HCT116 (cell line): ENCODE measurements at regions not wholly inside any gene's neighbourhood (a gene's known extent, or its start where the extent isn't known, plus 50 kb on each side); places are given as distances from the start of the nearest gene placed in this dataset.

ENCODE experiments used
- ATAC-seq: fragments of 200-7000 bp; cut with Tn5 transposase; 2 replicates; pipeline ENCODE4 v1.9.1; 2020; ENCODE audit warnings: mild to moderate bottlenecking, moderate library complexity
- BruUV-seq: library from RNA; stranded (reverse); fragments of 400-500 nt; replicated peaks from 2 replicates; lab custom pipeline; 2021; lab: Mats Ljungman, UMichigan
- CTCF ChIA-PET: fragments of 300-600 bp; sonication (Branson Sonifier 250); formaldehyde crosslinking; loops from one replicate; lab custom pipeline; 2021; ENCODE audit warnings: antibody characterized with exemption; lab: Charles Lee
- POLR2A ChIA-PET: fragments of 300-600, 350-600 bp; sonication (Branson Sonifier 250); formaldehyde crosslinking; loops from one replicate; lab custom pipeline; 2021; ENCODE audit warnings: antibody characterized with exemption; lab: Charles Lee
- RAD21 ChIA-PET, 2 experiments: fragments of 300-600 bp; sonication (Branson Sonifier 250); formaldehyde crosslinking; loops; one replicate each; lab custom pipeline; 2023; ENCODE audit warnings: low total read pairs in 2 of 2; ENCODE audit not compliant: uncharacterized antibody in 2 of 2, unreplicated experiment in 2 of 2, low non-redundant PET in 1 of 2; lab: Charles Lee
- DNase-seq: peaks from one replicate; pipeline ENCODE4 v3.0.0-alpha.2; 2010; ENCODE audit warnings: low read depth, low spot score
- H2AFZ ChIP-seq: fragments of 200-600 bp; shearing (Covaris generic), sonication (generic); 2 replicates; pipeline ENCODE4 v1.6.1; 2017; ENCODE audit warnings: low read depth, mixed run types, mixed read lengths, antibody characterized with exemption, low read length; ENCODE audit not compliant: poor library complexity, severe bottlenecking
- H3K27ac ChIP-seq: 2 replicates; pipeline ENCODE4 v1.5.1; 2012; ENCODE audit warnings: low read depth, low read length
- H3K27me3 ChIP-seq: fragments of 200-600 bp; sonication (generic); 2 replicates; pipeline ENCODE4 v1.6.1; 2016; ENCODE audit warnings: mixed run types, low read length, mixed read lengths; ENCODE audit not compliant: insufficient read depth
- H3K36me3 ChIP-seq, 2 experiments: fragments of 200-500 bp in 1 of 2; fragments of 200-600 bp in 1 of 2; sonication (Bioruptor generic) in 1 of 2; sonication (generic) in 1 of 2; 2 replicates each; pipeline versions ENCODE4 v1.5.1 to v1.6.1; 2014 to 2016; ENCODE audit warnings: low read length in 2 of 2, inconsistent platforms in 1 of 2, mixed read lengths in 1 of 2, mixed run types in 1 of 2; ENCODE audit not compliant: insufficient read depth in 2 of 2, control insufficient read depth in 1 of 2
- H3K4me1 ChIP-seq, 2 experiments: fragments of 200-600 bp in 1 of 2; sonication (generic) in 1 of 2; 2 replicates each; pipeline versions ENCODE4 v1.5.1 to v1.6.1; 2012 to 2017; ENCODE audit warnings: low read length in 2 of 2, inconsistent platforms in 1 of 2, mild to moderate bottlenecking in 1 of 2, mixed read lengths in 1 of 2, mixed run types in 1 of 2, moderate library complexity in 1 of 2; ENCODE audit not compliant: insufficient read depth in 2 of 2, control insufficient read depth in 1 of 2
- H3K4me2 ChIP-seq: fragments of 200-600 bp; sonication (generic); 2 replicates; pipeline ENCODE4 v1.6.1; 2017; ENCODE audit warnings: mixed run types, low read length, mixed read lengths
- H3K4me3 ChIP-seq, 2 experiments: fragments of 200-600 bp in 1 of 2; sonication (generic) in 1 of 2; replicated peaks in 1 of 2; 2 replicates each; pipeline ENCODE4 v1.5.1; 2011 to 2016; ENCODE audit warnings: low read length in 2 of 2, control low read depth in 1 of 2, low read depth in 1 of 2, mild to moderate bottlenecking in 1 of 2, mixed read lengths in 1 of 2, mixed run types in 1 of 2
- H3K79me2 ChIP-seq: fragments of 200-600 bp; sonication (generic); 2 replicates; pipeline ENCODE4 v1.6.1; 2017; ENCODE audit warnings: mild to moderate bottlenecking, mixed run types, low read length, moderate library complexity, mixed read lengths; ENCODE audit not compliant: insufficient read depth
- H3K9ac ChIP-seq: fragments of 200-600 bp; sonication (generic); 2 replicates; pipeline ENCODE4 v1.6.1; 2016; ENCODE audit warnings: low read length, mixed read lengths
- H3K9me2 ChIP-seq: fragments of 200-600 bp; sonication (generic), shearing (Covaris generic); 2 replicates; pipeline ENCODE4 v1.6.1; 2017; ENCODE audit warnings: mixed run types, mild to moderate bottlenecking, moderate library complexity; ENCODE audit not compliant: insufficient read depth
- H3K9me3 ChIP-seq, 2 experiments: fragments of 200-500 bp in 1 of 2; fragments of 200-600 bp in 1 of 2; sonication (Bioruptor generic) in 1 of 2; sonication (generic) in 1 of 2; 2 replicates each; pipeline ENCODE4 v1.6.1; 2014 to 2017; ENCODE audit warnings: low read length in 2 of 2, mixed read lengths in 2 of 2, inconsistent platforms in 1 of 2, low read depth in 1 of 2, mild to moderate bottlenecking in 1 of 2, mixed run types in 1 of 2, moderate library complexity in 1 of 2; ENCODE audit not compliant: control insufficient read depth in 1 of 2, insufficient read depth in 1 of 2
- H4K20me1 ChIP-seq: fragments of 200-600 bp; sonication (generic), shearing (Covaris generic); 2 replicates; pipeline ENCODE4 v1.6.1; 2017; ENCODE audit warnings: mixed run types, mild to moderate bottlenecking, moderate library complexity; ENCODE audit not compliant: insufficient read depth
- ATF3 ChIP-seq: IDR thresholded peaks from 2 replicates; pipeline ENCODE4 v1.6.1; 2012
- CBX3 ChIP-seq: IDR thresholded peaks from 2 replicates; pipeline ENCODE4 v1.6.1; 2012; ENCODE audit warnings: low read depth
- EGR1 ChIP-seq: IDR thresholded peaks from 2 replicates; pipeline ENCODE4 v1.6.1; 2012; ENCODE audit warnings: low read depth
- ELF1 ChIP-seq: IDR thresholded peaks from 2 replicates; pipeline ENCODE4 v1.6.1; 2012; ENCODE audit warnings: low read depth, borderline replicate concordance
- EZH2 ChIP-seq: fragments of 200-600 bp; sonication (generic); IDR thresholded peaks from 2 replicates; pipeline ENCODE4 v1.6.1; 2017; ENCODE audit warnings: antibody characterized with exemption, mixed run types
- FOSL1 ChIP-seq: IDR thresholded peaks from 2 replicates; pipeline ENCODE4 v1.6.1; 2012; ENCODE audit warnings: low read depth
- JUND ChIP-seq: IDR thresholded peaks from 2 replicates; pipeline ENCODE4 v1.6.1; 2012
- MAX ChIP-seq: IDR thresholded peaks from 2 replicates; pipeline ENCODE4 v1.6.1; 2012
- POLR2A ChIP-seq: IDR thresholded peaks from 2 replicates; pipeline ENCODE4 v1.7.0; 2011; ENCODE audit warnings: borderline replicate concordance; ENCODE audit not compliant: insufficient read depth, insufficient read length; ENCODE audit errors: extremely low read depth
- RAD21 ChIP-seq: IDR thresholded peaks from 2 replicates; pipeline ENCODE4 v1.6.1; 2012; ENCODE audit warnings: low read depth, mild to moderate bottlenecking
- SIN3A ChIP-seq: IDR thresholded peaks from 2 replicates; pipeline ENCODE4 v1.6.1; 2012; ENCODE audit warnings: low read depth
- SP1 ChIP-seq: IDR thresholded peaks from 2 replicates; pipeline ENCODE4 v1.6.1; 2012; ENCODE audit warnings: low read depth
- SRF ChIP-seq: IDR thresholded peaks from 2 replicates; pipeline ENCODE4 v1.6.1; 2012; ENCODE audit warnings: low read depth
- TCF7L2 ChIP-seq: IDR thresholded peaks from 2 replicates; pipeline ENCODE4 v1.7.0; 2011; ENCODE audit warnings: borderline replicate concordance, inconsistent platforms; ENCODE audit not compliant: insufficient read depth, insufficient read length; ENCODE audit errors: extremely low read depth
- YY1 ChIP-seq: IDR thresholded peaks from 2 replicates; pipeline ENCODE4 v1.6.1; 2011; ENCODE audit warnings: low read length, low read depth, moderate library complexity, mild to moderate bottlenecking; ENCODE audit not compliant: insufficient replicate concordance; ENCODE audit errors: extremely low read depth
- ZNF274 ChIP-seq: fragments of 200-500 bp; sonication (Bioruptor generic); IDR thresholded peaks from 2 replicates; pipeline ENCODE4 v1.6.1; 2014; ENCODE audit warnings: mild to moderate bottlenecking, low read depth, low read length, inconsistent platforms
- intact Hi-C: fragments of 100-400 bp; cut with micrococcal nuclease; formaldehyde crosslinking; loops from 2 replicates; pipeline ENCODE4 v1.10.0; 2022
- TF ChIP-seq, protein P1 (sequence below), 3 experiments: fragments of 200-600 bp in 1 of 3; sonication (generic) in 1 of 3; IDR thresholded peaks in 2 of 3; conservative IDR thresholded peaks in 1 of 3; 2 replicates each; pipeline ENCODE4 v1.5.1; 2012 to 2017; ENCODE audit warnings: low read depth in 2 of 3, low read length in 2 of 3, antibody characterized with exemption in 1 of 3, borderline replicate concordance in 1 of 3, control low read depth in 1 of 3, mild to moderate bottlenecking in 1 of 3, mixed read lengths in 1 of 3, mixed run types in 1 of 3, moderate library complexity in 1 of 3; ENCODE audit not compliant: insufficient read depth in 1 of 3
- TF ChIP-seq, protein P2 (sequence below): IDR thresholded peaks from 2 replicates; pipeline ENCODE4 v1.6.1; 2012; ENCODE audit warnings: low read depth
- TF ChIP-seq, protein P3 (sequence below): IDR thresholded peaks from 2 replicates; pipeline ENCODE4 v1.6.1; 2011; ENCODE audit warnings: mild to moderate bottlenecking, low read length, moderate library complexity; ENCODE audit not compliant: insufficient replicate concordance; ENCODE audit errors: extremely low read depth

DNA sequence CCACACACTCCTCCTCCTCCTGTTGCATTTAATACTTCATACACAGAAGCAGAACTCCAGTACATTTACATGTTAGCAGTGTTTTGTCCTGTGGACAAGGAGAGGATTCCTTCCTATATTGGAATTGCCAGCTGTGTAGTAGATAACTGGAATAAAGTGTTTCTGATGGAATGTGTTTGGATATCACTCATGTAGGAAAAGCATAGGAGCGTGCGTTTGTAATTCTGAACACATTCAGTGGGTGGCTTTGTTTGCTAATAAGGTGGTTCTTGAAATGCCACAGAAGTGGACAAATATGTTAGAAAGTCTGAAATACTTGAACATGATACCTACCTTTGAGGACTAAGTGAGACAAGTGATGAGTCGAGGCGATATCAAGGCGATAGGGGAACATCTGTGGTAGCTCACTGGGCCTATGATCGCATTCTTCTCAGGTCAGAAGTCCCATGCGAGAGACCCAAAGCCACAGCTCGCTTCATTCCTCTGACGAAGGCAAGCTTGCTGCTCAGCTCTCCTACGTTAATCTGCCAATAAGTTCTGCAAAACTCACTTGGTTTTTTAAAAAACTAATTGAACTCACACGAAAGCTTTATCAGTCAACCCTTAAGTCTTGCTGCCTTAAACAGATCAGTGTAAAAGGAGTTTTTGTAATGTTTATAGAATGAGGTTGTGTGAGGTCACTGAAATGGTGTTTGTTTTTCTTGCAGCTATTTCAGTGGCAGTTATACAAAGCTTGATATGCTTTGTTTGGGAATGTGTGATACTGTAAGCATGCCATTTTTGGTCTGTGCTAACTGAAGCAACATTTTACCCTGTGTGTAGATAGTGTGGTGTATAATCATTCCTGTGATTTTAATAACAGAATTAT is 159.9 kb downstream of the SOX4 start:
- Histone ChIP-seq H3K4me3 (no peak overlapping the region), H2AFZ (peak overlapping the region; percentile 98), H3K9me2 (no peaks in the 10 kb centered on the region), H3K9me3 (no peaks in the 10 kb centered on the region), H3K36me3 (no peaks in the 10 kb centered on the region), H3K27me3 (no peaks in the 10 kb centered on the region), H3K79me2 (no peaks in the 10 kb centered on the region), H4K20me1 (no peaks in the 10 kb centered on the region), H3K9ac (no peak overlapping the region), H3K27ac (no peak overlapping the region), H3K4me1 (peaks cover 39 to 56% of the 10 kb centered on the region in 2 experiments), H3K4me2 (peak overlapping the region; percentile 63)
- no TSS peak for BruUV-seq
- intact Hi-C loops: no loop called here
- CTCF ChIA-PET: no interaction called here
- no peak for DNase-seq
- POLR2A ChIA-PET: interaction anchor here (0.6 to 2.5 kb wide), 2 partner anchors 154 to 160 kb away, joined by 3 to 8 read pairs; partner anchors contain the start of gene SOX4
- ATAC-seq: peak; percentile 43
- RAD21 ChIA-PET: no interaction called here
- TF ChIP-seq JUND: no peak
- no peak for TF ChIP-seq CBX3
- TF ChIP-seq FOSL1: no peak
- TF ChIP-seq TCF7L2: no peak
- TF ChIP-seq RAD21: no peak
- TF ChIP-seq, protein P1, sequence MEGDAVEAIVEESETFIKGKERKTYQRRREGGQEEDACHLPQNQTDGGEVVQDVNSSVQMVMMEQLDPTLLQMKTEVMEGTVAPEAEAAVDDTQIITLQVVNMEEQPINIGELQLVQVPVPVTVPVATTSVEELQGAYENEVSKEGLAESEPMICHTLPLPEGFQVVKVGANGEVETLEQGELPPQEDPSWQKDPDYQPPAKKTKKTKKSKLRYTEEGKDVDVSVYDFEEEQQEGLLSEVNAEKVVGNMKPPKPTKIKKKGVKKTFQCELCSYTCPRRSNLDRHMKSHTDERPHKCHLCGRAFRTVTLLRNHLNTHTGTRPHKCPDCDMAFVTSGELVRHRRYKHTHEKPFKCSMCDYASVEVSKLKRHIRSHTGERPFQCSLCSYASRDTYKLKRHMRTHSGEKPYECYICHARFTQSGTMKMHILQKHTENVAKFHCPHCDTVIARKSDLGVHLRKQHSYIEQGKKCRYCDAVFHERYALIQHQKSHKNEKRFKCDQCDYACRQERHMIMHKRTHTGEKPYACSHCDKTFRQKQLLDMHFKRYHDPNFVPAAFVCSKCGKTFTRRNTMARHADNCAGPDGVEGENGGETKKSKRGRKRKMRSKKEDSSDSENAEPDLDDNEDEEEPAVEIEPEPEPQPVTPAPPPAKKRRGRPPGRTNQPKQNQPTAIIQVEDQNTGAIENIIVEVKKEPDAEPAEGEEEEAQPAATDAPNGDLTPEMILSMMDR (IDR thresholded peaks at IDR 0.05 in 2 of 3, conservative IDR thresholded peaks at IDR 0.05 in 1 of 3; ENCODE audit: borderline replicate concordance in 1 of 3, insufficient read depth in 1 of 3, low read depth in 2 of 3, low read length in 2 of 3): no peak
- TF ChIP-seq YY1: no peak
- TF ChIP-seq SIN3A: no peak
- TF ChIP-seq MAX: no peak
- no peak for TF ChIP-seq ZNF274
- no peak for TF ChIP-seq SP1
- no peak for TF ChIP-seq SRF
- TF ChIP-seq EZH2: no peak
- TF ChIP-seq ATF3: no peak
- TF ChIP-seq ELF1: no peak
- TF ChIP-seq, protein P2, sequence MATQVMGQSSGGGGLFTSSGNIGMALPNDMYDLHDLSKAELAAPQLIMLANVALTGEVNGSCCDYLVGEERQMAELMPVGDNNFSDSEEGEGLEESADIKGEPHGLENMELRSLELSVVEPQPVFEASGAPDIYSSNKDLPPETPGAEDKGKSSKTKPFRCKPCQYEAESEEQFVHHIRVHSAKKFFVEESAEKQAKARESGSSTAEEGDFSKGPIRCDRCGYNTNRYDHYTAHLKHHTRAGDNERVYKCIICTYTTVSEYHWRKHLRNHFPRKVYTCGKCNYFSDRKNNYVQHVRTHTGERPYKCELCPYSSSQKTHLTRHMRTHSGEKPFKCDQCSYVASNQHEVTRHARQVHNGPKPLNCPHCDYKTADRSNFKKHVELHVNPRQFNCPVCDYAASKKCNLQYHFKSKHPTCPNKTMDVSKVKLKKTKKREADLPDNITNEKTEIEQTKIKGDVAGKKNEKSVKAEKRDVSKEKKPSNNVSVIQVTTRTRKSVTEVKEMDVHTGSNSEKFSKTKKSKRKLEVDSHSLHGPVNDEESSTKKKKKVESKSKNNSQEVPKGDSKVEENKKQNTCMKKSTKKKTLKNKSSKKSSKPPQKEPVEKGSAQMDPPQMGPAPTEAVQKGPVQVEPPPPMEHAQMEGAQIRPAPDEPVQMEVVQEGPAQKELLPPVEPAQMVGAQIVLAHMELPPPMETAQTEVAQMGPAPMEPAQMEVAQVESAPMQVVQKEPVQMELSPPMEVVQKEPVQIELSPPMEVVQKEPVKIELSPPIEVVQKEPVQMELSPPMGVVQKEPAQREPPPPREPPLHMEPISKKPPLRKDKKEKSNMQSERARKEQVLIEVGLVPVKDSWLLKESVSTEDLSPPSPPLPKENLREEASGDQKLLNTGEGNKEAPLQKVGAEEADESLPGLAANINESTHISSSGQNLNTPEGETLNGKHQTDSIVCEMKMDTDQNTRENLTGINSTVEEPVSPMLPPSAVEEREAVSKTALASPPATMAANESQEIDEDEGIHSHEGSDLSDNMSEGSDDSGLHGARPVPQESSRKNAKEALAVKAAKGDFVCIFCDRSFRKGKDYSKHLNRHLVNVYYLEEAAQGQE: no peak
- no peak for TF ChIP-seq POLR2A
- TF ChIP-seq EGR1: no peak
- TF ChIP-seq, protein P3, sequence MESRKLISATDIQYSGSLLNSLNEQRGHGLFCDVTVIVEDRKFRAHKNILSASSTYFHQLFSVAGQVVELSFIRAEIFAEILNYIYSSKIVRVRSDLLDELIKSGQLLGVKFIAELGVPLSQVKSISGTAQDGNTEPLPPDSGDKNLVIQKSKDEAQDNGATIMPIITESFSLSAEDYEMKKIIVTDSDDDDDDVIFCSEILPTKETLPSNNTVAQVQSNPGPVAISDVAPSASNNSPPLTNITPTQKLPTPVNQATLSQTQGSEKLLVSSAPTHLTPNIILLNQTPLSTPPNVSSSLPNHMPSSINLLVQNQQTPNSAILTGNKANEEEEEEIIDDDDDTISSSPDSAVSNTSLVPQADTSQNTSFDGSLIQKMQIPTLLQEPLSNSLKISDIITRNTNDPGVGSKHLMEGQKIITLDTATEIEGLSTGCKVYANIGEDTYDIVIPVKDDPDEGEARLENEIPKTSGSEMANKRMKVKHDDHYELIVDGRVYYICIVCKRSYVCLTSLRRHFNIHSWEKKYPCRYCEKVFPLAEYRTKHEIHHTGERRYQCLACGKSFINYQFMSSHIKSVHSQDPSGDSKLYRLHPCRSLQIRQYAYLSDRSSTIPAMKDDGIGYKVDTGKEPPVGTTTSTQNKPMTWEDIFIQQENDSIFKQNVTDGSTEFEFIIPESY: no peak
